GM12878 (cell line): ENCODE measurements at regions not wholly inside any gene's neighbourhood (a gene's known extent, or its start where the extent isn't known, plus 50 kb on each side); places are given as distances from the start of the nearest gene placed in this dataset.

Experiments used
- ATAC-seq: fragments of 200-7000 bp; cut with Tn5 transposase; 3 replicates; pipeline ENCODE4 v1.9.1; 2020; ENCODE audit warnings: mild to moderate bottlenecking, moderate library complexity
- BruUV-seq: library from RNA; stranded (reverse); fragments of 400-500 nt; replicated peaks from 2 replicates; lab custom pipeline; 2021; lab: Mats Ljungman, UMichigan
- CTCF ChIA-PET: fragments of 300-600 bp; sonication (Branson Sonifier 250); formaldehyde crosslinking; extraction: SDS; loops from one replicate; lab custom pipeline; 2021; ENCODE audit warnings: inconsistent platforms; lab: Yijun Ruan, JAX
- POLR2A ChIA-PET: fragments of 350-600 bp; formaldehyde crosslinking; extraction: SDS; loops from one replicate; lab custom pipeline; 2021; ENCODE audit warnings: inconsistent platforms; lab: Charles Lee
- RAD21 ChIA-PET: fragments of 300-600 bp; sonication (Branson Sonifier 250); formaldehyde crosslinking; loops from one replicate; lab custom pipeline; 2023; ENCODE audit warnings: antibody characterized with exemption; ENCODE audit not compliant: unreplicated experiment; lab: Charles Lee
- SMC1A ChIA-PET: fragments of 300-600 bp; sonication (Branson Sonifier 250); formaldehyde crosslinking; loops from one replicate; lab custom pipeline; 2023; ENCODE audit not compliant: unreplicated experiment, uncharacterized antibody; lab: Charles Lee
- DNase-seq: peaks from one replicate; pipeline ENCODE4 v3.0.0-alpha.2; 2011; ENCODE audit warnings: low read depth, low spot score
- FAIRE-seq: peaks from 3 replicates; lab custom pipeline; 2011; peaks lifted over from hg19 to GRCh38; lab: Jason Lieb, UNC
- H2AFZ ChIP-seq: 2 replicates; pipeline ENCODE4 v1.6.0; 2011; ENCODE audit warnings: low read depth, low read length, control low read depth; ENCODE audit not compliant: control insufficient read depth
- H3K27ac ChIP-seq: 2 replicates; pipeline ENCODE4 v1.5.1; 2011; ENCODE audit warnings: control low read depth; ENCODE audit not compliant: control insufficient read depth, insufficient read depth
- H3K27me3 ChIP-seq, 2 experiments: replicated peaks in 1 of 2; 2 replicates each; pipeline versions ENCODE4 v1.6.0 to v1.6.1; 2011; ENCODE audit warnings: low read length in 1 of 2; ENCODE audit not compliant: control insufficient read depth in 2 of 2, insufficient read depth in 2 of 2
- H3K36me3 ChIP-seq, 2 experiments: 2 replicates each; pipeline ENCODE4 v1.5.1; 2011; ENCODE audit warnings: low read length in 1 of 2; ENCODE audit not compliant: control insufficient read depth in 2 of 2, insufficient read depth in 2 of 2
- H3K4me1 ChIP-seq: 2 replicates; pipeline ENCODE4 v1.6.1; 2011; ENCODE audit warnings: mild to moderate bottlenecking, low read length, moderate library complexity, mixed read lengths; ENCODE audit not compliant: control insufficient read depth, insufficient read depth
- H3K4me2 ChIP-seq: 2 replicates; pipeline ENCODE4 v1.6.0; 2011; ENCODE audit warnings: control low read depth; ENCODE audit not compliant: control insufficient read depth, insufficient read depth
- H3K4me3 ChIP-seq: fragments of 200-600 bp; sonication (generic); 2 replicates; pipeline ENCODE4 v1.5.1; 2016
- H3K79me2 ChIP-seq: 2 replicates; pipeline ENCODE4 v1.6.0; 2011; ENCODE audit warnings: low read length; ENCODE audit not compliant: control insufficient read depth, insufficient read depth
- H3K9ac ChIP-seq: 2 replicates; pipeline ENCODE4 v1.8.0; 2011; ENCODE audit warnings: low read length, control low read depth, mixed read lengths; ENCODE audit not compliant: control insufficient read depth, insufficient read depth
- H3K9me3 ChIP-seq: replicated peaks from 3 replicates; pipeline ENCODE4 v1.5.1; 2011; ENCODE audit warnings: mild to moderate bottlenecking, low read length; ENCODE audit not compliant: control insufficient read depth, insufficient read depth
- H4K20me1 ChIP-seq: 2 replicates; pipeline ENCODE4 v1.6.0; 2011; ENCODE audit not compliant: control insufficient read depth, insufficient read depth
- ASH2L ChIP-seq: fragments of 300-600, 200-600 bp; sonication (generic); IDR thresholded peaks from 2 replicates; pipeline ENCODE4 v1.6.1; 2017; ENCODE audit warnings: low read depth, mild to moderate bottlenecking, borderline replicate concordance
- JUND ChIP-seq: IDR thresholded peaks from 2 replicates; pipeline ENCODE4 v1.6.1; 2012; ENCODE audit warnings: low read depth, mild to moderate bottlenecking, low read length, improper control_type of control experiment, moderate library complexity
- NR2F1 ChIP-seq: fragments of 450-650 bp; conservative IDR thresholded peaks from 2 replicates; pipeline ENCODE4 v1.6.1; 2017; ENCODE audit warnings: mild to moderate bottlenecking
- PAX8 ChIP-seq: fragments of 450-650 bp; IDR thresholded peaks from 2 replicates; pipeline ENCODE4 v1.6.1; 2017; ENCODE audit warnings: mild to moderate bottlenecking, moderate library complexity
- RBBP5 ChIP-seq: fragments of 200-600 bp; sonication (generic); conservative IDR thresholded peaks from 2 replicates; pipeline ENCODE4 v1.6.1; 2016
- SIX5 ChIP-seq: IDR thresholded peaks from 2 replicates; pipeline ENCODE4 v1.6.1; 2011; ENCODE audit warnings: mild to moderate bottlenecking, low read depth, low read length, moderate library complexity; ENCODE audit not compliant: severe bottlenecking
- SP1 ChIP-seq: IDR thresholded peaks from one replicate; pipeline ENCODE4 v1.6.1; 2011; ENCODE audit warnings: low read depth, low read length
- ZNF622 ChIP-seq: fragments of 450-650 bp; IDR thresholded peaks from 2 replicates; pipeline ENCODE4 v1.6.1; 2017; ENCODE audit warnings: mild to moderate bottlenecking, inconsistent platforms
- WGBS: methylation state at CpG from one replicate; pipeline ENCODE4 v1.1.6; 2016; ENCODE audit warnings: low lambda C conversion rate; ENCODE audit not compliant: insufficient replicate concordance, insufficient coverage; ENCODE audit errors: missing lambda C conversion rate; 5-methylcytosine and 5-hydroxymethylcytosine counted together
- in situ Hi-C: fragments of 300-500 bp; cut with MboI; formaldehyde crosslinking; loops from 9 replicates; pipeline ENCODE4 v1.14.3; 2018; ENCODE audit warnings: mixed read lengths
- intact Hi-C: fragments of 100-400 bp; cut with micrococcal nuclease; formaldehyde crosslinking; loops from one replicate; pipeline ENCODE4 v1.14.2; 2022; ENCODE audit not compliant: unreplicated experiment
- TF ChIP-seq, protein P1 (sequence below): fragments of 450-650 bp; IDR thresholded peaks from 2 replicates; pipeline ENCODE4 v1.6.1; 2017; ENCODE audit warnings: low read depth, mild to moderate bottlenecking, moderate library complexity
- TF ChIP-seq, protein P2 (sequence below): fragments of 450-650 bp; IDR thresholded peaks from 2 replicates; pipeline ENCODE4 v1.6.1; 2017; ENCODE audit warnings: mild to moderate bottlenecking, moderate library complexity
- TF ChIP-seq, protein P3 (sequence below): fragments of 450-650 bp; IDR thresholded peaks from 2 replicates; pipeline ENCODE4 v1.6.1; 2017; ENCODE audit warnings: mild to moderate bottlenecking

DNA sequence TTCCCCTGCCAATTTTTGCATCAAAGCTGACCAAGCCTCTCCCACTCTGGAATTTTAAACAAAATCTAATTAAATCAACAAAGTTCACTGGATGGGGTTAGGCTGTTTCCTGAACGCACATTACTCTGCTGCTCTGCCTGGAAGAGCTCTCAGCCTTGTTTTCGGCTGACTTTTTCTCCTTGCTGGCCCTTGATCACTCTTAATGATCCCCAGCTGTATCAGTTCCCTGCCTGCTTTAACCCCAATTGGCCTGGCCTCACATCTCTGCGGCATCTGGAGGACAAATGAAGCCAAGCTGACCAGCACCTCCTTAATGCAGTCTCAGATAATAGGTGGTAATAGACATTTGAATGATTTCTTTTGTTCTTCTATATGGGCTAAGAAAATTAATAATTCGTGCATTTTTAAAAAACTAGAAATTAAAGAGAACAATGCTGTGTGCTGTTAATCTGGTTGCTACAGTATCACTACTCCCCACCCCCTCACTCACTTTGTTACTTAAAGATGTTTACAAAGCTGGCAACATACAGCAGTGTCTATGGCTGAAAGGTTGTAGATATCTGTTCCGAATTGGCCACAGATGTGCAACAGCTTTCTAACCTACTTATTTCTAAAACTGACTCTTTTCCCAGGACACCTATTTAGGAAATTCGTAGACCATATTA lies 415.2 kb upstream of the KCNH7 start:
- in situ Hi-C loops (no loop called here), intact Hi-C loops (no loop called here)
- TF ChIP-seq RBBP5 (no peak), JUND (no peak), PAX8 (no peak), SP1 (no peak), NR2F1 (no peak), SIX5 (no peak), ASH2L (no peak), ZNF622 (no peak)
- TF ChIP-seq, protein P1, sequence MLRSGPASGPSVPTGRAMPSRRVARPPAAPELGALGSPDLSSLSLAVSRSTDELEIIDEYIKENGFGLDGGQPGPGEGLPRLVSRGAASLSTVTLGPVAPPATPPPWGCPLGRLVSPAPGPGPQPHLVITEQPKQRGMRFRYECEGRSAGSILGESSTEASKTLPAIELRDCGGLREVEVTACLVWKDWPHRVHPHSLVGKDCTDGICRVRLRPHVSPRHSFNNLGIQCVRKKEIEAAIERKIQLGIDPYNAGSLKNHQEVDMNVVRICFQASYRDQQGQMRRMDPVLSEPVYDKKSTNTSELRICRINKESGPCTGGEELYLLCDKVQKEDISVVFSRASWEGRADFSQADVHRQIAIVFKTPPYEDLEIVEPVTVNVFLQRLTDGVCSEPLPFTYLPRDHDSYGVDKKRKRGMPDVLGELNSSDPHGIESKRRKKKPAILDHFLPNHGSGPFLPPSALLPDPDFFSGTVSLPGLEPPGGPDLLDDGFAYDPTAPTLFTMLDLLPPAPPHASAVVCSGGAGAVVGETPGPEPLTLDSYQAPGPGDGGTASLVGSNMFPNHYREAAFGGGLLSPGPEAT = no peak
- TF ChIP-seq, protein P2, sequence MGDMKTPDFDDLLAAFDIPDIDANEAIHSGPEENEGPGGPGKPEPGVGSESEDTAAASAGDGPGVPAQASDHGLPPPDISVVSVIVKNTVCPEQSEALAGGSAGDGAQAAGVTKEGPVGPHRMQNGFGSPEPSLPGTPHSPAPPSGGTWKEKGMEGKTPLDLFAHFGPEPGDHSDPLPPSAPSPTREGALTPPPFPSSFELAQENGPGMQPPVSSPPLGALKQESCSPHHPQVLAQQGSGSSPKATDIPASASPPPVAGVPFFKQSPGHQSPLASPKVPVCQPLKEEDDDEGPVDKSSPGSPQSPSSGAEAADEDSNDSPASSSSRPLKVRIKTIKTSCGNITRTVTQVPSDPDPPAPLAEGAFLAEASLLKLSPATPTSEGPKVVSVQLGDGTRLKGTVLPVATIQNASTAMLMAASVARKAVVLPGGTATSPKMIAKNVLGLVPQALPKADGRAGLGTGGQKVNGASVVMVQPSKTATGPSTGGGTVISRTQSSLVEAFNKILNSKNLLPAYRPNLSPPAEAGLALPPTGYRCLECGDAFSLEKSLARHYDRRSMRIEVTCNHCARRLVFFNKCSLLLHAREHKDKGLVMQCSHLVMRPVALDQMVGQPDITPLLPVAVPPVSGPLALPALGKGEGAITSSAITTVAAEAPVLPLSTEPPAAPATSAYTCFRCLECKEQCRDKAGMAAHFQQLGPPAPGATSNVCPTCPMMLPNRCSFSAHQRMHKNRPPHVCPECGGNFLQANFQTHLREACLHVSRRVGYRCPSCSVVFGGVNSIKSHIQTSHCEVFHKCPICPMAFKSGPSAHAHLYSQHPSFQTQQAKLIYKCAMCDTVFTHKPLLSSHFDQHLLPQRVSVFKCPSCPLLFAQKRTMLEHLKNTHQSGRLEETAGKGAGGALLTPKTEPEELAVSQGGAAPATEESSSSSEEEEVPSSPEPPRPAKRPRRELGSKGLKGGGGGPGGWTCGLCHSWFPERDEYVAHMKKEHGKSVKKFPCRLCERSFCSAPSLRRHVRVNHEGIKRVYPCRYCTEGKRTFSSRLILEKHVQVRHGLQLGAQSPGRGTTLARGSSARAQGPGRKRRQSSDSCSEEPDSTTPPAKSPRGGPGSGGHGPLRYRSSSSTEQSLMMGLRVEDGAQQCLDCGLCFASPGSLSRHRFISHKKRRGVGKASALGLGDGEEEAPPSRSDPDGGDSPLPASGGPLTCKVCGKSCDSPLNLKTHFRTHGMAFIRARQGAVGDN = no peak
- TF ChIP-seq, protein P3, sequence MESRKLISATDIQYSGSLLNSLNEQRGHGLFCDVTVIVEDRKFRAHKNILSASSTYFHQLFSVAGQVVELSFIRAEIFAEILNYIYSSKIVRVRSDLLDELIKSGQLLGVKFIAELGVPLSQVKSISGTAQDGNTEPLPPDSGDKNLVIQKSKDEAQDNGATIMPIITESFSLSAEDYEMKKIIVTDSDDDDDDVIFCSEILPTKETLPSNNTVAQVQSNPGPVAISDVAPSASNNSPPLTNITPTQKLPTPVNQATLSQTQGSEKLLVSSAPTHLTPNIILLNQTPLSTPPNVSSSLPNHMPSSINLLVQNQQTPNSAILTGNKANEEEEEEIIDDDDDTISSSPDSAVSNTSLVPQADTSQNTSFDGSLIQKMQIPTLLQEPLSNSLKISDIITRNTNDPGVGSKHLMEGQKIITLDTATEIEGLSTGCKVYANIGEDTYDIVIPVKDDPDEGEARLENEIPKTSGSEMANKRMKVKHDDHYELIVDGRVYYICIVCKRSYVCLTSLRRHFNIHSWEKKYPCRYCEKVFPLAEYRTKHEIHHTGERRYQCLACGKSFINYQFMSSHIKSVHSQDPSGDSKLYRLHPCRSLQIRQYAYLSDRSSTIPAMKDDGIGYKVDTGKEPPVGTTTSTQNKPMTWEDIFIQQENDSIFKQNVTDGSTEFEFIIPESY = no peak
- no peak for DNase-seq
- H3K9me3 ChIP-seq = no peaks in the 10 kb centered on the region
- no peak for ATAC-seq
- H3K4me2 ChIP-seq = no peak overlapping the region
- no TSS peak for BruUV-seq
- H3K36me3 ChIP-seq = no peaks in the 10 kb centered on the region
- H2AFZ ChIP-seq = no peak overlapping the region
- H3K4me1 ChIP-seq = no peaks in the 10 kb centered on the region
- RAD21 ChIA-PET = no interaction called here
- no peak overlapping the region for H3K4me3 ChIP-seq
- FAIRE-seq = no peak
- H3K27ac ChIP-seq = no peak overlapping the region
- no peaks in the 10 kb centered on the region for H4K20me1 ChIP-seq
- SMC1A ChIA-PET = no interaction called here
- H3K27me3 ChIP-seq = no peaks in the 10 kb centered on the region
- no peak overlapping the region for H3K9ac ChIP-seq
- no peaks in the 10 kb centered on the region for H3K79me2 ChIP-seq
- CTCF ChIA-PET = no interaction called here
- WGBS = 23% methylated on average over 6 of the region's 6 CpGs
- POLR2A ChIA-PET = no interaction called here
